ENCODE measurements at regions not wholly inside any gene's neighbourhood (a gene's known extent, or its start where the extent isn't known, plus 50 kb on each side); places are given as distances from the start of the nearest gene placed in this dataset.

GRCh38 chr1:38424677-38425076 is 378.1 kb upstream of the POU3F1 start:
- H3K4me3 ChIP-seq (ENCODE audit: low read depth, low read length), result no peak overlapping the region
- no peak for DNase-seq (ENCODE audit: low read depth)
- no peak for TF ChIP-seq CTCF (conservative IDR thresholded peaks at IDR 0.05; ENCODE audit: low read depth, low read length)

GRCh38 chr1:38420666-38421065 is 374.1 kb upstream of the POU3F1 start:
- no peak overlapping the region for H3K4me3 ChIP-seq (ENCODE audit: low read depth, low read length)
- no peak for TF ChIP-seq CTCF (conservative IDR thresholded peaks at IDR 0.05; ENCODE audit: low read depth, low read length)
- DNase-seq (ENCODE audit: low read depth), result no peak

- peak; percentile 48 for DNase-seq (ENCODE audit: low read depth)
Measured at GRCh38 chr1:38418195-38419030, 371.8 kb upstream of the POU3F1 start.

GRCh38 chr1:38403667-38404066 is 357.1 kb upstream of the POU3F1 start:
- no peak for TF ChIP-seq CTCF (conservative IDR thresholded peaks at IDR 0.05; ENCODE audit: low read depth, low read length)
- H3K4me3 ChIP-seq (ENCODE audit: low read depth, low read length), result no peak overlapping the region
- DNase-seq (ENCODE audit: low read depth), result no peak

More at GRCh38 chr1:38418195-38419030, 371.8 kb upstream of the POU3F1 start:
- no peak for TF ChIP-seq CTCF (conservative IDR thresholded peaks at IDR 0.05; ENCODE audit: low read depth, low read length)
- no peak overlapping the region for H3K4me3 ChIP-seq (ENCODE audit: low read depth, low read length)

GRCh38 chr1:38402230-38402815 is 355.7 kb upstream of the POU3F1 start:
- TF ChIP-seq CTCF (conservative IDR thresholded peaks at IDR 0.05; ENCODE audit: low read depth, low read length), result no peak
- H3K4me3 ChIP-seq (ENCODE audit: low read depth, low read length), result no peak overlapping the region

GRCh38 chr1:38396606-38397005 is 350.0 kb upstream of the POU3F1 start:
- no peak for TF ChIP-seq CTCF (conservative IDR thresholded peaks at IDR 0.05; ENCODE audit: low read depth, low read length)
- H3K4me3 ChIP-seq (ENCODE audit: low read depth, low read length), result no peak overlapping the region
- no peak for DNase-seq (ENCODE audit: low read depth)

More at GRCh38 chr1:38402230-38402815, 355.7 kb upstream of the POU3F1 start:
- no peak for DNase-seq (ENCODE audit: low read depth)
